22Rv1 (cell line): ENCODE measurements at regions not wholly inside any gene's neighbourhood (a gene's known extent, or its start where the extent isn't known, plus 50 kb on each side); places are given as distances from the start of the nearest gene placed in this dataset.

ENCODE experiments used
- ZFX ChIP-seq: fragments of 450-650 bp; IDR thresholded peaks from 2 replicates; pipeline ENCODE4 v1.6.1; 2017; ENCODE audit warnings: antibody characterized with exemption, borderline replicate concordance
- TF ChIP-seq, protein P1 (sequence below): fragments of 450-650 bp; IDR thresholded peaks from 2 replicates; pipeline ENCODE4 v1.5.1; 2017; ENCODE audit warnings: mild to moderate bottlenecking

DNA sequence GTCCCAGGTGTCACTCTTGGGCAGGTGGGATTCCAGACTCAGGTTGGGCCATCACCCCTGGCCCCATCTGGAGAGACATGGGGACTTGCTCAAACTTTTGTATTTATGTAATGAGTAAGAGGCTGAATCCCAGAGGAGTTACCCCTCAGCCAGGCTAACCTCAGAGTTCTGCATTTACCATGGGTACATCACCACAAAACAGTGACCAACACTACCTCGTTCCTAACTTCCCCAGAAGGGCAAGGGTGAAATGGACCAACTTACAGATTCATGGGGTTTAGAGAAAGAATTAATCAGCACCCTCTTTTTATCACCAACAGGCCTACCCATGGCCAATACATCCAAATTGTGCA, 259.9 kb upstream of the MARCKS start:
- TF ChIP-seq, protein P1, sequence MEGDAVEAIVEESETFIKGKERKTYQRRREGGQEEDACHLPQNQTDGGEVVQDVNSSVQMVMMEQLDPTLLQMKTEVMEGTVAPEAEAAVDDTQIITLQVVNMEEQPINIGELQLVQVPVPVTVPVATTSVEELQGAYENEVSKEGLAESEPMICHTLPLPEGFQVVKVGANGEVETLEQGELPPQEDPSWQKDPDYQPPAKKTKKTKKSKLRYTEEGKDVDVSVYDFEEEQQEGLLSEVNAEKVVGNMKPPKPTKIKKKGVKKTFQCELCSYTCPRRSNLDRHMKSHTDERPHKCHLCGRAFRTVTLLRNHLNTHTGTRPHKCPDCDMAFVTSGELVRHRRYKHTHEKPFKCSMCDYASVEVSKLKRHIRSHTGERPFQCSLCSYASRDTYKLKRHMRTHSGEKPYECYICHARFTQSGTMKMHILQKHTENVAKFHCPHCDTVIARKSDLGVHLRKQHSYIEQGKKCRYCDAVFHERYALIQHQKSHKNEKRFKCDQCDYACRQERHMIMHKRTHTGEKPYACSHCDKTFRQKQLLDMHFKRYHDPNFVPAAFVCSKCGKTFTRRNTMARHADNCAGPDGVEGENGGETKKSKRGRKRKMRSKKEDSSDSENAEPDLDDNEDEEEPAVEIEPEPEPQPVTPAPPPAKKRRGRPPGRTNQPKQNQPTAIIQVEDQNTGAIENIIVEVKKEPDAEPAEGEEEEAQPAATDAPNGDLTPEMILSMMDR: no peak
- TF ChIP-seq ZFX: no peak
